AG20443 (cell line): ENCODE measurements at regions not wholly inside any gene's neighbourhood (a gene's known extent, or its start where the extent isn't known, plus 50 kb on each side); places are given as distances from the start of the nearest gene placed in this dataset.
"Not testable (repeated sequence)": the region's sequence is repeated elsewhere in the genome, so short reads cannot be mapped to it uniquely, and the experiment has no call there.

Experiments used
- DNase-seq: peaks from one replicate; pipeline ENCODE4 v3.0.0; 2012; ENCODE audit warnings: low spot score, mixed read lengths

- DNase-seq: no peak
Measured at GRCh38 chr13:82176751-82177150, 1705.5 kb downstream of the SLITRK1 start.

- no peak for DNase-seq
Measured at GRCh38 chr13:82165396-82166174, 1716.7 kb downstream of the SLITRK1 start.

GRCh38 chr13:82164780-82165395 lies 1717.4 kb downstream of the SLITRK1 start:
- DNase-seq: not testable (repeated sequence)

DNA sequence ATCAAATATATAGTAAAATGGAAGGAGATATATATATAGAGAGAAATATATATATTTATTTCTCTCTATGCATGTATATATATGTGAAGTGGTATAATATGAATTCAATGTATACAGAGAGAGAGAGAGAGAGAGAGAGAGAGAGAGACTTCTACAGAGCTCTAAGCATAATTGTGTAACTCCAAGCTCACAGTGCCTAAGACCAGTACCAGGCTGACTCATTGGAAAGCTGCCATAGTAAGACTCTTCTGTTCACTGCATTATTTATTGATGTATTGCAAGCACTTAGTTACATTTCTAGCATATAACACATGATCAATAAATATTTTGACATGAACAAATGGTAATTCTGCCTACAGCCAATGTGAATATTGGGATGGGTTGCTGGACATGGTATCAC lies 1734.7 kb downstream of the SLITRK1 start:
- DNase-seq: no peak

DNA sequence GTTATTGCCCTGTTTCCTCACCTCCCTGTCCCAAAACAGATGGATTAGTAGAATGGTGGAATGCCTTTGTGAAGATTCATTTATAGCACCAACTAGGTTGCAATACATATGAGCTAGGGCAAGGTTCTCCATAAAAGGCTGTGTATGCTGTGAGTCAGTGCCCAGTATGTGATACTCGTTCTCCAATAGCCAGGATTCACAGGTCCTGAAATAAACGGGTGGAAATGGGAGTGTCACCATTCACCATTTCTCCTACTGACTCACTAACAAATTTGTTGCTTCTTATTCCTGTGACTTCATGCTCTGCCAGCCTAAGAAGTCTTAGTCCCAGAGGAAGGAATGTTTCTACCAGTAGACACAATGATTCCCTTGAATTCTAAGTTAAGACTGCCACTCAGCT lies 1745.4 kb downstream of the SLITRK1 start:
- DNase-seq: no peak

DNA sequence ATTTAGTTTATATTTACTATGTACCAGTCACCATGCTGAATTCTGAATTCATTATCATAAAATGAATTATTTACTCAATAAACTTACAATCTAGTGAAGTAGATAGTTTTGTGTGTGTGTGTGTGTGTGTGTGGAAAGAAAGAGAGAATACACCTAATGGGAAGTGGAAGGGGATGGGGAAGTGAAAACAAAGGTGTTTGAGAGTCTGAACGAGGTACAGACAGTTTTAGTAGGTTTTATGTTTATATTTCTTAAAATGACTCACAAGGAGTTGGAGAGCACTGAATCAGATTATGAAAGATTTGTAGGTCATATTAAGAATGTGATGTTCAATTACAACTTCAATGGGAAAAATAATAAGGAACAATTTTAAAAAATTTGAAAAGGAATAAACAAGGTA lies 1753.0 kb downstream of the SLITRK1 start:
- DNase-seq: no peak

GRCh38 chr13:82118589-82118988 lies 1763.7 kb downstream of the SLITRK1 start:
- DNase-seq: no peak

DNA sequence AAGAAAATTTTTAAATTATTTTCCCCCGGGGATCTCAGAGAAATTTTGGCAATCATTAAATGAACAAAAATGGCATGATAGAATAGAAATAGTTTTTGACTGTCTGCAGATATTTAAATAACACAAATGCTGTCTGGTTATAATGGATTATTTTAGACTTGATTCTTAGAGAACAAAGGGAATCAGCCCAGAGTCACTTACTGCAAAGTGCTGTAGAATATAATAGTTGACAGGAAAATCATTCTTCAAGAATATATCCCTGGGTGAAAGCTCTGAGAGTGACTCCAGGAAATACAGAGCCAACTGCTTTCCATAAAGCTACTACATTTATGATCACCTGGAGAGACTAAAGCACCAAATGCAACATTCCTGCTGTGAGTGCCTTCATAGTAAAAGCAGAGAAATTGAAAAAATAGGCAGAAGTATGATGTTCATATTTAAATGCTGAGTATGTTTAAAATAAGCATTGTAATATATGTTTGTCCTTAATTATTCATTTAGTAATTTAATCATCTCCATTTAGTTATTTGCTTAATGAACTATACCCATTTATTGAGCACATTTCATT lies 1765.8 kb downstream of the SLITRK1 start:
- no peak for DNase-seq

DNA sequence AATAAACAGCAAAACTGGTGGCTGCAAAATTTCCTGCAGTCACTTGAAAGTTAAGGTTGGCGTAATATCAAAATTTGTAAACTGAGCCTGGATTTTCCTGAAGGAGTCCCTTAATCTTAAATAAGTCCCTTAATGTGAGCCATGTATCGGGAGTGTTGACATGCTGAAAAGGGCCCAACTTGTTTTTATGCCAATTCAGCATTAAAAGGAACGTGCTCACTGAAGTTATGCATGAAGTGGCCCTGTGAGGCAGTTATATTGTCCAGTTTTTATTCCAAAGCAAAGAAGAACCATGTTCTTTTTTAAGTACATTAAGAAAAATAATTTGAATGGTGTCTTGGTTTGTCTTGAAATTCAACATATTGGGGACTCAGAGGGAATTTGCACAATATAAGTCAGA lies 1766.9 kb downstream of the SLITRK1 start:
- no peak for DNase-seq

GRCh38 chr13:82096256-82096655 lies 1755.3 kb upstream of the SPRY2 start:
- DNase-seq: no peak

- DNase-seq: no peak
Measured at GRCh38 chr13:82092312-82092711, 1751.4 kb upstream of the SPRY2 start.

- no peak for DNase-seq
Measured at GRCh38 chr13:82088781-82089180, 1747.9 kb upstream of the SPRY2 start.

GRCh38 chr13:82076496-82076895 lies 1735.6 kb upstream of the SPRY2 start:
- DNase-seq: no peak

- no peak for DNase-seq
Measured at GRCh38 chr13:82070416-82070815, 1729.5 kb upstream of the SPRY2 start.

- no peak for DNase-seq
Measured at GRCh38 chr13:82062772-82063171, 1721.8 kb upstream of the SPRY2 start.

GRCh38 chr13:82058364-82058763 lies 1717.4 kb upstream of the SPRY2 start:
- no peak for DNase-seq

DNA sequence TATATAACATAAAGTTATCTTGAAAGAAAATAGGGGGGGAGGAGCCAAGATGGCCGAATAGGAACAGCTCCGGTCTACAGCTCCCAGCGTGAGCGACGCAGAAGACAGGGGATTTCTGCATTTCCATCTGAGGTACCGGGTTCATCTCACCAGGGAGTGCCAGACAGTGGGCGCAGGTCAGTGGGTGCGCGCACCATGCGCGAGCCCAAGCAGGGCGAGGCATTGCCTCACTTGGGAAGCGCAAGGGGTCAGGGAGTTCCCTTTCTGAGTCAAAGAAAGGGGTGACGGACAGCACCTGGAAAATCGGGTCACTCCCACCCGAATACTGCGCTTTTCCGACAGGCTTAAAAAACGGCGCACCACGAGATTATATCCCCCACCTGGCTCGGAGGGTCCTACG lies 1704.4 kb upstream of the SPRY2 start:
- DNase-seq: not testable (repeated sequence)

DNA sequence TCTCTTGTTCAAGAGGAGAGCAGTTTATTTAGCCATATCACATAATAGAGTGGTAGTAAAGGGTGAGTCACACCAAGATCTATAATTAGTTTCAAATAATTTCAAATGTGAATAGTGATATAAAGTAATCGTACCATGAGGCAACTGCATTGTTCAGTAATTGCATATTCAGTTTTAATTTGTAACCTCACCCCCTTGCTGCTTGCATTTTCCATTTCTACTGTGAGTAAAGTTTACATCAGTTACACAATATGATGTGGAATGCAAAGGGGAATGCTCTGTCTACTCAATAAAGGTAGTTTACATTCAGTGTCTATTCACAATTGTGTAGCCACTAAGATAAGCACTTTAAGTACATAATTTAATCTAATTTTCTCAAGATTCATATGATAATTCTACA lies 1695.7 kb upstream of the SPRY2 start:
- DNase-seq: no peak

DNA sequence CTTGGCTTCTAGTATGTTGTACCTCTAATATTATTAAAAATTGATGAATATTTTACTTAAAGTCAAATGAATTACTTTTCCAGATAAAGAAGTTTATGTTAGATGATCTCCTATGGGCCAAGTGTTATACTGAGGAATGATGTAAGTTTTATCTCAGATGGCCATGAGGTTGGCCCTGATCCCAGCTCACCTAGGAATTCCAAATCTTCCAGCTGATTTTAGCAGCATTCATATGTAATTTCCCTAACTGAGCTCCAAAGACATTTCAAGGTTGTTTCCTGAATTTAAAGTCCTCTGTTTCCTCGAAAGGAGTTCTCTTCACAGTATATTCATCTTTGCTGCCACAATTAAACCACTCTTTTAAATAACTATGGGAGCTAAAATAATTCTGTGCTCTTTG lies 1670.4 kb upstream of the SPRY2 start:
- DNase-seq: no peak

GRCh38 chr13:82010780-82011179 lies 1669.9 kb upstream of the SPRY2 start:
- no peak for DNase-seq

DNA sequence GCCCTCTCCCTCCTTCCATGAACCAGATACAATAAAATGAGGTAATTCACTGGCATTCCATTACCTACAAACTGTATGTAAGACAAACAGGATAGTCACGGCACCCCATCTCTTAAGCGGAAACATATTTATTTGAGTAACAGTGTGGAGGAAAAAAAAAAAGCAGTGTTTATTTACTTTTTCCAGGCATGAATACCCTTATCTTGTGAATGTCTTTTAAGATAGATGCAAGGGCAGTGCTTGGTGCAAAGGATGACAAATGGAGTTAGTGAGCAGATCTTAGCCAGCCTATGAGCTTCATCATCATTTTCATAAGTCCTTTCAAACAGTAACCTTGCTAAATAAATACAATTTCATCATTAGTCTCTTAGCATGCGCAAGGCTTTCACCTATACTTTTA lies 1661.8 kb upstream of the SPRY2 start:
- no peak for DNase-seq

GRCh38 chr13:81995316-81995715 lies 1654.4 kb upstream of the SPRY2 start:
- DNase-seq: no peak

DNA sequence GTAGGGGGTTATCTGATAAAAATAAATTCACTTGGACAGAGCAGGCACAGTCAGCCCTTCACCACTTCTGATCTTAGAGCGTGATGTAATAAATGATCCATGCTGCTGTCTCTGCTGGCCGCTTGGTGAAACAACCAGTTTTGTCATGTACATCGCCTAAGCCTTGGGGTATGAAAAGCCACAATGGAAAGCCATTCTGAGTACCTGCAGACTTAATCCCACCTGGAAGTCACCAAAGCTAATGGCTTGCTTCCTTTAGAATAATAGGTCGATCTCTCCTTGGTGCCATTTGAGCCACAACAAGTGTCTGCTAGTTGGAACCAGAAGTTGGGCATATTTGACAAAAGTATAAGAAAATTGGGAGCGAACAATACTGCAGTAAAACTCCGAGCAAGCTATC lies 1649.7 kb upstream of the SPRY2 start:
- no peak for DNase-seq

- no peak for DNase-seq
Measured at GRCh38 chr13:81988567-81988966, 1647.6 kb upstream of the SPRY2 start.
